Hepatic stellate cell (primary cell): ENCODE measurements at regions not wholly inside any gene's neighbourhood (a gene's known extent, or its start where the extent isn't known, plus 50 kb on each side); places are given as distances from the start of the nearest gene placed in this dataset.

ENCODE experiments used
- DNase-seq: peaks from one replicate; pipeline ENCODE4 v3.0.0; 2011; ENCODE audit warnings: low spot score

DNA sequence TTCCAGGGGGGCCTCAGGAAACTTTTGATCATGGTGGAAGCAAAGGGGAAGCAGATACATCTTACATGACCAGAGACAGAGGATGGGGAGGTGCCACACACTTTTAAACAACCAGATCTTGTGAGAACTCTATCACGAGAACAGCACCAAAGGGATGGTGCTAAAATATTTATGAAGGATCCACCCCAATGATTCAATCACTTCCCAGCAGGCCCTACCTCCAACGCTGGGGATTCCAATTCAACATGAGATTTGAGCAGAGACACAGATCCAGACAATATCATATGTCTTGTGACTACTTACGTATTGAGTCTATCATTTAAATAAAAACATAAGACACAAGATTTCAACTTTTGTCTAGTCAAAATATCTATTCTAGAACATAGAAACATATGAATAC, 351.9 kb downstream of the EPM2A start:
- no peak for DNase-seq

DNA sequence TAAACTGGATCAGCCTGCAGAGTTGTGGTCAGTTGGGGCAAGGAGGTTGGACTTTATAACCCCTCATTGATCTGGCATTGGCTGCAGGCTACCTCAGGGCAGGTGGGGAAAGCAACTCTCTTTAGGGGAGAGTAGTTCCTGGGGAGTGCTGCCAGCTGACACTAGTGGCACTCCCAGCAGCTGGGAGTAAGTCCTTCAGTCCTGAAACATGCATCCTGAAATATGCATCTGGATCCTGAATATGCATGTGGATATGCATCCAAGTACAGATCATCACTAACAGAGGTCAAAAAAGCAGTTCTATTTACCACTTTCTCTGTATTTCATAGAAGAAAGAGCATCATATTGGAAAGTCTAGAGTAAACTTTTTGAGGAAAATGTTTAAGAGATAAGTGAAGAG, 350.8 kb downstream of the EPM2A start:
- DNase-seq = no peak

DNA sequence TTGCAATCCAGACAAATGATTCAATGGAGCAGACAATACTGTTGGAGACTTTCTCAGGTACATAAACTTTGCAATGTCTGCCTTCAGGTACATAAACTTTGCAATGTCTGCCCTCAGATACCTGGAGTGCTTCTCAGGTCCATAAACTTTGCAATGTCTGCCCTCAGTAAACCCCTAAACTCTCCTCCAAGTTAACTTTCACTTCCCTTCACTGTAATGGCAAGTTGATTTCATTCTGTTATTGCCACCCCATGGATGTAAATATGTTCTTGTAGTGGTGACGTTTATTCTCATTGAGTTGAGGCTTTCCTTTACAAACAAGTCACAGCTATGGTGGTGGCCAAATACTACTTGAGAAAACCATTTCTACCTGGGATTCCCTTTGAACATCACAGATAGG, 338.8 kb downstream of the EPM2A start:
- no peak for DNase-seq

DNA sequence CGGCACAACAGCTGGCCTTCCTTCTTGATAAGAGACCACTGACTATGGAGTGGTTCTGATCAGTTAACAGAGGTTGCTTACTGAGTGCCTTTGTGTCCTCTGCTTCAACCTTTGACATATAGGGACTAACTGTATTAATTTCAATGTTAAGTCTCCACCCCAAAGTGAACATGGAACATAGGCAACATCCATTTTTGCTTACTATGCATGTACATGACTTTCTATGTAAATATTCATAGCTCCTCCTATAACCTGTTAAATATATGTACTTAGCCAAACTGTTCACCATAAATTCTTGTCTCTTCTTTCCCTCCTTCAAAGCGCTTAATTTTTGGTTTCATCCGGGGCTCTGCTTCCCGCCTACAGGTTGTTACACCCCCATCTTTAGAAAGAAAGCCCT, 334.8 kb downstream of the EPM2A start:
- DNase-seq = no peak

DNA sequence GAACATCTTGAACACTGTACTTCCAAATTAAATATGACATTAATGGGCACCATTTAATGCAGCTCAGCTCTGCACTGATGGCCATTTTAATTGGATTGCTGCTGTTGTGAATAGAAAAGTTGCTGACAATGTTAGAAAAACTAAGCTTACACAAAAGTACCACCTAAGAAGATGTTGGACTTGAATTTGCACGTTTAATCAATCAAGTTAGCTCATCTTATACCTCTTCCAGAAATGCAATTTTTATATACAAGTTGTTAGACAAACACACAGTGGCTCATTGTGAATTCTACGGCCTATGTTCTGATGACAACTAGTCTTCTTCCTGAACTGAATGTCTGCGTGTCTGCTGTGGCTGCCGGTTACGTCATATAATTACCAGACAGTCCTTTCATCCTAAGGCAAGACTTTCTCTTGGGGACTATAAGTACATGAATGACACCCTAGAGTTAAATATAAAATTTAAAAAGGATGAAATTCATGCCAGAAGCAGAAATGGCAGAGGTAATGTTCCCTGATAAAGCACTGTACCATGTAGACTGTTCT, 330.2 kb downstream of the EPM2A start:
- DNase-seq = no peak

DNA sequence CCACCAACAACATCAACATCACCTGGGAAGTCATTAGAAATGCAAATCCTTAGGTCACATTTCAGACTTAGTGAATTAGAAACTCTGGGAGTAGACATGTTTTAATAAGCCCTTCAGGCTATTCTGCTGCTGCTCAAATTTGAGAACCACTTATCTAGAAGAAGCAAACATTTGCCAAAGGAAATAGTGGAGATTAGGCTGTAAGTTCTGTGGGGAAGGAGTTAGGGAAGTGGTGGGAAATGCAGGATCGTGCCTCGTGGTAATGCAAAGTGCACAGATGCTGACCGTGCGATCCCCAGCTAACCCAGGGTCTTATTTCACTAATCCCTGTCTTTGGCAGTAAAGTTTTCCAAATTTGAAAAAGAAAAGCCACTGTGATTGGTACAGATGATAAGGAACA, 328.5 kb downstream of the EPM2A start:
- DNase-seq = no peak

DNA sequence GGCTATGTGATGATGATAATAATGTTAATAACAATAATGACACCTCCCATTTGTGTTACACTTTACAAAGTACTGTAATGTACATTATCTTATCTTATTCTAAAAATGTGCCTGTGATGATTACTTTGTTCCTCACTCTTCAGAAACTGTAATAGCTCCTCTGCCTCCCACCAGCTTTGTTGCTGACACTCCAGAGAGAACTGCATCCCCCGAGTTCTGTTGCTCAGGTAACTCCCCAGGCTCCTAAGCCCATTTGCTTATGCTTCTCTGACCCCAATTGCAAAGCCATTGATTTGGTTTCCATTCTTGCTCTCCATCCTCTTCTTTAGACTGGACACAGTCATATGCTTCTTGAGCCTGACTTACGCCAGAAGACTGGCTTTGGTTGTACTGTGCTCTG, 319.7 kb downstream of the EPM2A start:
- DNase-seq = no peak

DNA sequence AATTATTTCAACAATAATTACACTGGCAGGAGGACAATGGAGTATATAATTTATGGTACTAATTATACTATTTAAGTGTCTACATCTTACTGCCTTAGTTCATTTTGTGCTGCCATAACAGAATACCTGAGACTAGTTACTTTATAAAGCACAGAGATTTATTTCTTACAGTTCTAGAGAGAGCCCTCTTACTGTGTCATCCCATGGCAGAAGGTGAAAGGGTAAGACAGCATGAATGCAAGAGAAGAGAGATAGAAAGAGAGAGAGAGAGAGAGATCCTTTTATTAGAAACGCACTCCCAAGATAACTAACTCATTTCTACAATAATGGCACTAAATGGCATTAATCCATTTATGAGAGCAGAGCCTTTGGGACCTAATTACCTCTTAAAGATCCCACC, 314.7 kb downstream of the EPM2A start:
- no peak for DNase-seq

DNA sequence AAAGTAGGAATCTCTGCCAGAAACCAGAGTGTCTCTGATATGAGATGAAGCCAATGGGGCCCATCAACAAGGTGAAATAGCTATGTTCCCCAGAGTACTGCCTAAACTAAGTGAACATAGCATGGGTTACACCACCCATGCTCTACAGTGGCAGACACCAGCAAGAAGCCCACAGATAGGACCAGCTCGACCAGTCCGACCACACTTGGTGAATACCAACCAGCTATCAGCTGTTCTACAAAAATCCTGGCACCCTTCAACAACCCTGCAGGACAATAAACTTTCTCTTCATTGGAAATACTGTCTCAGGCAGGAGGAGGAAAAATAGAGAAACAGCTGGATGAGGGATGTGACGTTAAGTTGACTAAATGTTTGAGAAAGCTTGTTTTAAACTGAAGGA, 311.4 kb downstream of the EPM2A start:
- DNase-seq = no peak

DNA sequence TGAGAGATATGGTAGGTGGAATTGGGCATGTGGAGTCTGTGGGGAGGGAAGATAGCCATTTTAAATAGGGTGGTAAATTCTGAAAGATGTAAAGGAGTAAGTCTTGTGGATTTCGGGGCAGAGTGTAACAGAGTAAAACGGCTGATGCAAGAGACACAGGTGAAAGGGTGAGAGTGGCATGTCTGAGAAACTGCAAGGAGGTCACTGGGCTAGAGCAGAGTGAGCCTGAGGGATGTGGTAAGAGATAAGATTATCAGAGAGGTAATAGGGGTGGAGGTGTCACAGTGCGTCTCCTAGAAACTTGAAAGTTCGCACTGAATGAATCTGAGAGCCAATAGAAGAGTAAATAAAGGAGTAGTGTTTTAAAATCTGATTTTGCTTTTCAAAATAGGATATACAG, 308.1 kb downstream of the EPM2A start:
- no peak for DNase-seq

DNA sequence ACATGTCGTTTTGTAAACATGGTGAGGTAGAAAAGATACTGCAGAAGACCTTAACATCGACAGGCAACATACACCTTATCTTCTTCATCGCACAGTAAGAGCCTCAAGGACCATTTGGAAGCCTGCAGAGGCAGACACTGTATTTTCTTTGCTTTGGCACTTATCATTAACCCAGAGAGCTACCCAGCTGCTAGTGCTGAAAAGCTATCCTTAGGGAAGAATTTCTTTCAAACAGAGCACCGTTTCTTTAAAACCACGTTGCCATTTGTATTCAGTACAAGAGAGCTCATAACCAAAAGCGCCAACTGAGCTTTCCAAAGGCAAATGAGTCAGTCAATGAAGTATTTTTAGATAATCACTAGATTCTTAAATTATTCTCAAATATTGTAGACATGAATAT, 306.6 kb downstream of the EPM2A start:
- no peak for DNase-seq

DNA sequence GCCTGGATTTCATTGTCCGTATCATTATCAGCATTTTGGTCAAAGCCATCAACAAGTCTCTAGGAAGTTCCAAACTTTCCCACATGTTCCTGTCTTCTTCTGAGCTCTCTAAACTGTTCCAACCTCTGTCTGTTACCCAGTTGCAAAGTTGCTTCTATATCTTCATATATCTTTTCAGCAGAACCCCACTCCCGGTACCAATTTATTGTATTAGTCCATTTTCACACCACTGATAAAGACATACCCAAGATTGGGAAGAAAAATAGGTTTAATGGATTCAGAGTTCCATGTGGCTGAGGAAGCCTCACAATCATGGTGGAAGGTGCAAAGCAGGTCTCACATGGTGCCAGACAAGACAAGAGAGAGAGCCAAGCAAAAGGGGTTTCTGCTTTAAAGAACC, 293.2 kb downstream of the EPM2A start:
- no peak for DNase-seq

DNA sequence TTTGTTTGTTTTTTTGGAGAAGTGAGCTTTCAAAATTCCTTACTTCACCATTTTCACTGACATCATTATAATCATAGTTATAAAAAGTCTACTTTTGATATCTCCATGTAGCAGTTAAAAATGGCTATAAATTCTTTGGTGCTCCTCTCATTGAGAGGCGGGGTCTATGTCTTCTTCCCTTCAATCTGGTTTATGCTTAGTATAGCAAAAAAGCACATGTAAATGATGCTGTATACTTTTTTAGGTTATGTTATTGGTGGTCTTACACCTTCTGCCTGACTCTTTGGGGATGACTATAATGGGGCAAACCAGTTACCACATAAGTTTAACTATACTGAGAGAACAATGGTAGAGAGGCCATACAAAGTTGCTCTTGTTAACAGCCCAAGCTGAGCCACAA, 289.6 kb downstream of the EPM2A start:
- DNase-seq = no peak

DNA sequence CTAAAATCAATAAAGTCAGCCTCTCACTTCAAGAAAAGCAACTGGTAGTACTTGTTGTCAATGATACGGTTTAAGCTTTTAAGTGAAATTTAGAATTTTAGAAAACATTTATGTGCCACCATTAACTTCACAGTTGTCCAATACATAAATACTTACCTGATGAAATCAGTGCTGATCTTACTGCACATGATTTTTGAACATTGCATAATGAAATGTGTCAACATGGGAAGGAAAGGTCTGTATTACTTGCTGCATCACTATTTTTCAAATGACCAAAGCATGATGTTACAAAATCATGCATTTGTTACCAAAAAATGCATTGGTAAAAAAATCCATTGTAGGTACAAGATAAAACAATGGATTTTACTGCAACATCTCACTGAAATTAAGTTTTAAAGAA, 284.3 kb downstream of the EPM2A start:
- no peak for DNase-seq

DNA sequence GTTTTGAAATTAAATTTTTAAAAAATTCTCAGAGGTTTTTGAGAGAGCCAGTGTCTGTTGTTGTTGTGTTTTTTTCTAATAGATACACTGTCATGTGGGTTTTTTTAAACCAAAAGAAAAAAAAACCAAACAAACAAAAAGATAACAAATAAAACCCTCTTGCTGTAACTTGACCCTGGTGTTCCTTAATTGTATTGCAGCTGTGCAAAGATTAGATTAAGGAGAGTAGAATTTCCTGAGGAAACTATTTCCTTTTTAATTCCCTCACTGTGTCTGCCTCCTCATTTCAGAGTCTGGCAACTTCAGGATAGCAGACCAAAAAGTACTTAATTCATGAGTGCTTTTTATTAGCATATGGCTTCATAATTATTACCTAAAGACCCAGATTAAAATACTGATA, 281.9 kb downstream of the EPM2A start:
- DNase-seq = no peak

DNA sequence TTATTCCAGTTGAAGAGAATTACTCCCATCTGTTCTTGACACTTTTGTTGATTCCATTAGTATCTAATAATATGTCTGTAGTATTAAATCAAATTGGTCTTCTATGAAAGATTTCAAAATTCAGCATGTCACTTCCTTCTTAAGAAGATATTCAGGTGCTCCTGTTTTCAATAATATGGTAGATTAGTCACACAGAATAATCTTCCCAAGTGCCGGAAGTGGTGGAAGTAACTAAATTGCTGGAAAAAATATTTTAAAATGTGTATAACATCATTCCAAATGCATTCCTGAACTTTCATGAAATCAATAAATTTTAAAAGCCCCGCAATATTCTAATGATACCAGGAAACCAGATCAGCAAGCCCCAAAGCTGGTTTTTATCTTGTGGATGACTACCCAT, 281.3 kb downstream of the EPM2A start:
- no peak for DNase-seq

DNA sequence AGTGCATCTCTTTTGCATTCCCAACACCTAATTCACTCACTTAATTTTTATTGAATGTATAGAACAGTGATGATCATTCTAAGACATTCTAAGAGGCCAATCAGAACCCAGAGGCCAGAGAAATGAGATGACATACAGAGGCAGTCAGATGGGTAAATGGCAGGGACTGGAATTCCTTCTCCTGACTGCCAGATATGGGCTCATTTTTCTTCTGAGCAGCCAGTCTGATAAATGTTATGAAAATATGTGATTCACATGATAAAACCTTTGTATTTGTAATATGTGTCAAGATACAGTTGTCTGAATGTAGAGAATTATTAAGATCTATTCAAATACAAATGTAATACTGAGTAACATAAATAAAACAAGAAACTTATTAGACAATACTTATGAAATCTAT, 277.8 kb downstream of the EPM2A start:
- DNase-seq = no peak

DNA sequence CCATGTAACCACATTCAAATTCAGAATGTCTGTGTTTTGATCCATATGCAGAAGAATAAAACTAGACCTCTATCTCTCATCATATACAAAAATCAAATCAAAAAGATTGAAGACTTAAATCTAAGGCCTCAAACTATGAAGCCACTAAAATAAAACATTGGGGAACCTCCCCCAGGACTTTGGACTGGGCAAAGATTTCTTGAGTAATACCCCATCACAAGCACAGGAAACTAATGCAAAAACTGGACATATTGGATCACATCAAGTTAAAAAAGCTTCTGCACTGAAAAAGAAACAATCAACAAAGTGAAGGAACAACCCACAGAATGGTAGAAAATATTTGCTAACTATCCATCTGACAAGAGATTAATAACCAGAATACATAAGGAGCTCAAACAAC, 266.8 kb downstream of the EPM2A start:
- DNase-seq = no peak

DNA sequence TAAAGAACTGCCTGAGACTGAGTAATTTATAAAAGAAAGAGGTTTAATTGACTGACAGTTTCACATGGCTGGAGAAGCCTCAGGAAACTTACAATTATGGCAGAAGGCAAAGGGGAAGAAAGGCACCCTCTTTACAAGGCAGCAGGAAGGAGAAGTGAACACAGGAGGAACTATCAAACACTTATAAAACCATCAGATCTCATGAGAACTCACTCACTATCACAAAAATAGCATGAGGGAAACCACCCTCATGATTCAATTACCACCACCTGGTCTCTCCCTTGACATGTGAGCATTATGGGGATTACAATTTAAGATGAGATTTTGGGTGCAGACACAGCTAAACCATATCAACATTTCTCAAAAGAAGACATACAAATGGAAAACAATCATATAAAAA, 266.3 kb downstream of the EPM2A start:
- no peak for DNase-seq

DNA sequence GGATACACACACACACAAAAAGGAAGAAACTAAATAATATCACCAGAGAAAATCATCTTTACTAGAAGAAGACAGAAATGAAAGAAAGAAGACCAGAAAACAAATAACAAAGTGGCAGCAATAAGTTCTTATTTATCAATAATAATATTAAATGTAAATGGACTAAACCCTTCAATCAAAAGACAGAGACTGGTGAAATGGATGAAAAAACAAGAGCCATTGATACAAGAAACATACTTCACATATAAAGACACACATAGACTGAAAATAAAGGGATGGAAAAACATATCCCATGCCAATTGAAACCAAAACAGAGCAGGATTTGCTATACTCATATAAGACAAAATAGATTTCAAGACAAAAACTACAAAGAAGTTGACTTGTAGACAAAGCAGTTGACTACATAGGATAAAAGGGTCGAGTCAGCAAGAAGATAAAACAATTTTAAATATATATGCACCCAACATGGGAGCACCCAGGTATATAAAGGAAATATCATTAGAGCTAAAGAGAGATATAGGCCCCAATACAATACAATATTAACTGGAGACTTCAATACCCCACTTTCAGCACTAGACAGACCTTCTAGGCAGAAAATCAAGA, 259.4 kb downstream of the EPM2A start:
- DNase-seq = no peak

DNA sequence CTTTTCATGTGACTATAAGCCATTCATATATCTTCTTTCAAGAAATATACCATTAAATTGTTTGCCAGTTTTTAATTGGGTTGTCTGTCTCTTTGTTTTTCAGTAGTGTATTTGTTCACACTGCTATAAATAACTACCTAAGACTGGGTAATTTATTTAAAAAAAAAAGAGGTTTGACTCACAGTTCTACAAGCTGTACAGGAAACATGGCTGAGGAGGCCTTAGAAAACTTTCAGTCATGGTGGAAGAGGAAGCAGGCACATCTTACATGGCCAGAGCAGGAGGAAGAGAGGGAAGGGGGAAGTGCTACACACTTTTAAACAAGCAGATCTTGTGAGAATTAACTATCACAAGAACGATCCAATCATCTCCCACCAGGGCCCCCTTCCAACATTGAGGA, 255.3 kb downstream of the EPM2A start:
- DNase-seq = no peak

DNA sequence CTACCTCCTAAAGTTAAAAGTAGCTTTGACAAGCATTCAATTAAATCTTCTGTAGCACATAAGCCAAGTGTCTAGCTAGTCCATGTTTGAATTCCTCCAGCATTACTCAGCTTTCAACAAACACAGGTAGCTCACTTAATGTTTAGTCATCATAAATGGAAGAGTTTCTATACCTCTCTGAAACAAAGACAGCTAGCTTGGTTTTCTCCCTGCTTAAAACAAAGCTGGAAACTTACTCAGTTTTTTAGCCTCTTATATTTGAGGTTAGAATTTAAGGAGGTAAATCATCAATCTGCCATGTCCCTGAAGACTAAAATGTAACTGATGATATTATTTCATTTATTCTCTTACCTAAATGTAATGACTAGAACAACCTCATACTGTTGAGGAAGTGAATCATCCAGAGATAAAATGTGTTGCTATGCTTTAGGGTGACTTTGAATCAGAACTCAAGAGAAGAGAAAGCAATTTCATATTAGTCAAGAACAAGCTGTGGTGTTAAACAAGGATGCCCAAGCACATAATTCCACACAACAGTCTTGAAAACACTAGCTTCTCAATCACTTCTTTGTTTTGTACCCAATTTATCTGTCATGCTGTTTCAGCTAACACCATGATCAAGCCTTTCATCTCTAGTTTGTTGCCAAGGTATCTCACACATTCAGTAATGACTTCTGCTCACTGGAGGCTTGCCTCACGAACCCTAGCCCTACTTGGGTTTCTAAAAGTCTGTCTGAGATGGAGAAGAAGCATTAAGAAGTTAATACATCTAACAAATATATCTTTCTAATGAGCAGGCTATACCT, 251.9 kb downstream of the EPM2A start:
- no peak for DNase-seq

DNA sequence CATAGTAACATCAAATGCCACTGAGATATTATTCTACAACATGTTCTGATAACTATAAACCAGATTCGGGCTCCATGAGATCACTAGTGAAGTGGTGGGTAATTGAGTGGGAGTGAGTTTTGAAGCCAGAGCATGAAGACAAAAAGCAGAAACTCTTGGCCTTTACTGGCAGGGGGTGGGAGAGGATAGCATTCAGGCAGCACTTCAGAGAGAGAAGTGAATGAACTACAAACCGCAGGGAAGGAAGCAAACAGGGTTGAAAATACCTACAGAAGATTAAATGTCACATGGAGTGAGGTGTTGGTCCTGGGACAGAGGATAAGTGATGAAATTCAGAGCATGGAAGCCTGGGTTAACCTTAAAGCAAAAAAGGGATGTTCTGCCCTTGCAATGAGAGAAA, 250.0 kb downstream of the EPM2A start:
- no peak for DNase-seq

DNA sequence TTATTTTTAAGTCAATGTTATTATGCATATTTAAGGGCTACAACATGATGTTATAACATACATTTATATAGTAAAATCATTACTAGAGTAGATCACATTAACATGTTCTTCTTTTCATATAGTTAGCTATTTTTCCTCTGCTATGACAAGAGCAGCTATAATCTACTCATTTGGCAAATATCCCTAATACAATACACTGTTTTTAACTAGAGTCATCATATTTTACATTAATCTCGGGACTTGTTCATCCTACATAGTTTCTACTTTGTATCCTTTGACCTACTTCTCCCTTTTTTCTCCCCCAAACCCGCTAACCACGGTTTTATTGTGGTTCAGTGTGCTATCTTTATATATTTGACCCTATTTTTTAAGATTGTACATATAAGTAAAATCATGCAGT, 249.0 kb downstream of the EPM2A start:
- DNase-seq = no peak
